HepG2 (cell line): ENCODE measurements at regions not wholly inside any gene's neighbourhood (a gene's known extent, or its start where the extent isn't known, plus 50 kb on each side); places are given as distances from the start of the nearest gene placed in this dataset.

Source experiments
- ETS1 ChIP-seq: sonication (generic); formaldehyde crosslinking; IDR thresholded peaks from 2 replicates; pipeline ENCODE4 v1.4.0; 2020; ENCODE audit warnings: missing genetic modification reagents
- FOXK1 ChIP-seq: sonication (generic); formaldehyde crosslinking; IDR thresholded peaks from 2 replicates; pipeline ENCODE4 v1.4.0; 2020; ENCODE audit warnings: low read depth, missing genetic modification reagents, borderline replicate concordance
- KDM5A ChIP-seq: fragments of 200-600 bp; sonication (generic); IDR thresholded peaks from 2 replicates; pipeline ENCODE4 v1.7.0; 2018; ENCODE audit warnings: antibody characterized with exemption, mild to moderate bottlenecking, low read length, borderline replicate concordance
- PRDM4 ChIP-seq: sonication (generic); formaldehyde crosslinking; IDR thresholded peaks from 2 replicates; pipeline ENCODE4 v1.9.0; 2021; ENCODE audit warnings: missing genetic modification reagents, borderline replicate concordance
- SMARCE1 ChIP-seq: fragments of 450-650 bp; IDR thresholded peaks from 2 replicates; pipeline ENCODE4 v1.6.1; 2017; ENCODE audit warnings: borderline replicate concordance
- SP1 ChIP-seq, 2 experiments: fragments of 450-650 bp in 1 of 2; sonication (generic) in 1 of 2; formaldehyde crosslinking in 1 of 2; IDR thresholded peaks; 2 replicates each; pipeline versions ENCODE4 v1.4.0 to v1.6.1; 2016 to 2020; ENCODE audit warnings: missing genetic modification reagents in 1 of 2
- SSRP1 ChIP-seq: IDR thresholded peaks from 2 replicates; pipeline ENCODE4 v1.6.1; 2016; ENCODE audit warnings: control low read depth
- ZNF17 ChIP-seq: sonication (generic); formaldehyde crosslinking; IDR thresholded peaks from 2 replicates; pipeline ENCODE4 v1.5.0; 2020; ENCODE audit warnings: mild to moderate bottlenecking, missing genetic modification reagents
- ZZZ3 ChIP-seq: sonication (generic); formaldehyde crosslinking; IDR thresholded peaks from 2 replicates; pipeline ENCODE4 v1.4.0; 2020; ENCODE audit warnings: missing genetic modification reagents, mild to moderate bottlenecking, borderline replicate concordance

GRCh38 chr2:198273660-198274059 lies 469.3 kb downstream of the PLCL1 start:
- TF ChIP-seq FOXK1 (CRISPR knock-in tag), result no peak
- TF ChIP-seq PRDM4 (CRISPR knock-in tag), result no peak
- no peak for TF ChIP-seq SP1 (IDR thresholded peaks at IDR 0.05)
- TF ChIP-seq SP1 (CRISPR knock-in tag; IDR thresholded peaks at IDR 0.05), result no peak
- TF ChIP-seq SSRP1 (CRISPR knock-in tag), result no peak
- no peak for TF ChIP-seq ETS1 (CRISPR knock-in tag)
- TF ChIP-seq ZZZ3 (CRISPR knock-in tag), result no peak
- TF ChIP-seq ZNF17 (CRISPR knock-in tag), result no peak
- TF ChIP-seq KDM5A, result no peak
- TF ChIP-seq SMARCE1, result no peak
